ENCODE measurements at regions not wholly inside any gene's neighbourhood (a gene's known extent, or its start where the extent isn't known, plus 50 kb on each side); places are given as distances from the start of the nearest gene placed in this dataset.

GRCh38 chr11:31947051-31947450, 135.9 kb upstream of the PAX6 start:
- H3K27me3 ChIP-seq (ENCODE audit: insufficient read depth, low read depth, low read length) = no peaks in the 10 kb centered on the region
- no peak overlapping the region for H3K4me2 ChIP-seq (ENCODE audit: low read length)
- H3F3A ChIP-seq (ENCODE audit: insufficient read depth, low read length, poor library complexity, severe bottlenecking) = no peaks in the 10 kb centered on the region
- H3K4me3 ChIP-seq (ENCODE audit: low read length) = no peak overlapping the region
- H4K20me1 ChIP-seq (ENCODE audit: insufficient read depth) = no peaks in the 10 kb centered on the region
- H3K9ac ChIP-seq (ENCODE audit: low read length) = no peak overlapping the region
- H3K36me3 ChIP-seq (ENCODE audit: insufficient read depth, low read length) = no peaks in the 10 kb centered on the region
- H3K27ac ChIP-seq (ENCODE audit: low read length) = no peak overlapping the region
- TF ChIP-seq POLR2AphosphoS5 (IDR thresholded peaks at IDR 0.05) (no peak), EZH2 (IDR thresholded peaks at IDR 0.05; ENCODE audit: borderline replicate concordance, insufficient read depth, low read length, poor library complexity, severe bottlenecking) (no peak), CTCF (IDR thresholded peaks at IDR 0.05; ENCODE audit: poor library complexity, severe bottlenecking) (no peak), RAD21 (conservative IDR thresholded peaks at IDR 0.05) (no peak), EP300 (conservative IDR thresholded peaks at IDR 0.05; ENCODE audit: poor library complexity, severe bottlenecking) (no peak), MXI1 (conservative IDR thresholded peaks at IDR 0.05; ENCODE audit: poor library complexity, severe bottlenecking) (no peak), REST (IDR thresholded peaks at IDR 0.05; ENCODE audit: borderline replicate concordance) (no peak), SMC3 (conservative IDR thresholded peaks at IDR 0.05; ENCODE audit: poor library complexity) (no peak), TAF1 (IDR thresholded peaks at IDR 0.05; ENCODE audit: low read depth) (no peak)
- H3K79me2 ChIP-seq (replicated peaks; ENCODE audit: insufficient read depth, low read length) = no peaks in the 10 kb centered on the region
- no peaks in the 10 kb centered on the region for H3K9me2 ChIP-seq (ENCODE audit: insufficient read depth, low read length)
- H2AFZ ChIP-seq (ENCODE audit: low read depth, low read length) = no peak overlapping the region
- no peaks in the 10 kb centered on the region for H3K9me3 ChIP-seq (ENCODE audit: low read length)

- H4K20me1 ChIP-seq (ENCODE audit: insufficient read depth) = no peaks in the 10 kb centered on the region
- H3K9ac ChIP-seq (ENCODE audit: low read length) = no peak overlapping the region
- no peaks in the 10 kb centered on the region for H3K79me2 ChIP-seq (replicated peaks; ENCODE audit: insufficient read depth, low read length)
- no peaks in the 10 kb centered on the region for H3K9me2 ChIP-seq (ENCODE audit: insufficient read depth, low read length)
- H3K4me3 ChIP-seq (ENCODE audit: low read length) = no peak overlapping the region
- TF ChIP-seq EZH2 (IDR thresholded peaks at IDR 0.05; ENCODE audit: borderline replicate concordance, insufficient read depth, low read length, poor library complexity, severe bottlenecking) = no peak
- TF ChIP-seq TAF1 (IDR thresholded peaks at IDR 0.05; ENCODE audit: low read depth) = no peak
- no peak for TF ChIP-seq RAD21 (conservative IDR thresholded peaks at IDR 0.05)
- no peak for TF ChIP-seq SMC3 (conservative IDR thresholded peaks at IDR 0.05; ENCODE audit: poor library complexity)
- no peak for TF ChIP-seq CTCF (IDR thresholded peaks at IDR 0.05; ENCODE audit: poor library complexity, severe bottlenecking)
- no peak for TF ChIP-seq POLR2AphosphoS5 (IDR thresholded peaks at IDR 0.05)
- no peak for TF ChIP-seq MXI1 (conservative IDR thresholded peaks at IDR 0.05; ENCODE audit: poor library complexity, severe bottlenecking)
- TF ChIP-seq EP300 (conservative IDR thresholded peaks at IDR 0.05; ENCODE audit: poor library complexity, severe bottlenecking) = no peak
- TF ChIP-seq REST (IDR thresholded peaks at IDR 0.05; ENCODE audit: borderline replicate concordance) = no peak
- H2AFZ ChIP-seq (ENCODE audit: low read depth, low read length) = no peak overlapping the region
- H3K9me3 ChIP-seq (ENCODE audit: low read length) = no peaks in the 10 kb centered on the region
- no peaks in the 10 kb centered on the region for H3F3A ChIP-seq (ENCODE audit: insufficient read depth, low read length, poor library complexity, severe bottlenecking)
- H3K27me3 ChIP-seq (ENCODE audit: insufficient read depth, low read depth, low read length) = no peaks in the 10 kb centered on the region
- H3K36me3 ChIP-seq (ENCODE audit: insufficient read depth, low read length) = no peaks in the 10 kb centered on the region
- no peak overlapping the region for H3K27ac ChIP-seq (ENCODE audit: low read length)
- H3K4me2 ChIP-seq (ENCODE audit: low read length) = no peak overlapping the region
Observed at GRCh38 chr11:31943056-31943780, 132.1 kb upstream of the PAX6 start.

All from neural cell (in vitro differentiated cells).